SK-N-SH treated with all-trans-retinoic acid at 6 μM for 48 hours (cell line): ENCODE measurements at regions not wholly inside any gene's neighbourhood (a gene's known extent, or its start where the extent isn't known, plus 50 kb on each side); places are given as distances from the start of the nearest gene placed in this dataset.

Experiments
- ATAC-seq: fragments of 200-7000 bp; cut with Tn5 transposase; 3 replicates; pipeline ENCODE4 v1.9.1; 2020; ENCODE audit warnings: mild to moderate bottlenecking, moderate library complexity
- ARNTL ChIP-seq: fragments of 450-650 bp; formaldehyde crosslinking; IDR thresholded peaks from 2 replicates; pipeline ENCODE4 v1.5.0; 2020; ENCODE audit warnings: low read depth, mild to moderate bottlenecking, moderate library complexity, borderline replicate concordance
- BACH2 ChIP-seq: fragments of 250-450 bp; sonication (Bioruptor Pico); IDR thresholded peaks from 2 replicates; pipeline ENCODE4 v1.9.0; 2021; ENCODE audit warnings: mild to moderate bottlenecking, borderline replicate concordance
- CSDC2 ChIP-seq: fragments of 250-450 bp; sonication (Bioruptor Pico); IDR thresholded peaks from 2 replicates; pipeline ENCODE4 v1.5.0; 2020; ENCODE audit warnings: mild to moderate bottlenecking, moderate library complexity
- CSRNP3 ChIP-seq: fragments of 250-450 bp; sonication (Bioruptor Pico); IDR thresholded peaks from 2 replicates; pipeline ENCODE4 v1.5.1; 2021; ENCODE audit warnings: mild to moderate bottlenecking, moderate library complexity
- ESRRG ChIP-seq: fragments of 250-450 bp; sonication (Bioruptor Pico); IDR thresholded peaks from 2 replicates; pipeline ENCODE4 v1.6.1; 2021; ENCODE audit warnings: mild to moderate bottlenecking
- GLIS3 ChIP-seq: fragments of 250-450 bp; sonication (Bioruptor Pico); IDR thresholded peaks from 2 replicates; pipeline ENCODE4 v1.5.0; 2020; ENCODE audit warnings: mild to moderate bottlenecking, moderate library complexity
- ISL1 ChIP-seq: fragments of 250-450 bp; sonication (Bioruptor Pico); IDR thresholded peaks from 2 replicates; pipeline ENCODE4 v2.1.2; 2022; ENCODE audit warnings: mild to moderate bottlenecking, moderate library complexity
- OSR1 ChIP-seq: fragments of 250-450 bp; sonication (Bioruptor Pico); IDR thresholded peaks from 2 replicates; pipeline ENCODE4 v1.8.0; 2022; ENCODE audit warnings: moderate library complexity, mild to moderate bottlenecking, inconsistent platforms
- PPARA ChIP-seq: fragments of 250-450 bp; sonication (Bioruptor Pico); IDR thresholded peaks from 2 replicates; pipeline ENCODE4 v1.5.0; 2020; ENCODE audit warnings: mild to moderate bottlenecking, borderline replicate concordance
- RARB ChIP-seq: fragments of 250-450 bp; sonication (Bioruptor Pico); IDR thresholded peaks from 2 replicates; pipeline ENCODE4 v1.8.0; 2021; ENCODE audit warnings: mild to moderate bottlenecking, moderate library complexity
- SNAI2 ChIP-seq: fragments of 250-450 bp; sonication (Bioruptor Pico); IDR thresholded peaks from 2 replicates; pipeline ENCODE4 v1.5.0; 2020; ENCODE audit warnings: mild to moderate bottlenecking, moderate library complexity
- TCF4 ChIP-seq: fragments of 250-450 bp; sonication (Bioruptor Pico); IDR thresholded peaks from 2 replicates; pipeline ENCODE4 v1.8.0; 2021; ENCODE audit warnings: mild to moderate bottlenecking, moderate library complexity, borderline replicate concordance
- TOX ChIP-seq: fragments of 250-450 bp; sonication (Bioruptor Pico); IDR thresholded peaks from 2 replicates; pipeline ENCODE4 v1.8.0; 2021; ENCODE audit warnings: mild to moderate bottlenecking, moderate library complexity, borderline replicate concordance
- ZC3H10 ChIP-seq: fragments of 250-450 bp; sonication (Bioruptor Pico); IDR thresholded peaks from 2 replicates; pipeline ENCODE4 v1.5.1; 2021; ENCODE audit warnings: mild to moderate bottlenecking, moderate library complexity
- ZFP3 ChIP-seq: fragments of 250-450 bp; sonication (Bioruptor Pico); IDR thresholded peaks from 2 replicates; pipeline ENCODE4 v1.5.0; 2020; ENCODE audit warnings: mild to moderate bottlenecking, moderate library complexity
- ZFP30 ChIP-seq: fragments of 450-650 bp; formaldehyde crosslinking; IDR thresholded peaks from 2 replicates; pipeline ENCODE4 v1.5.0; 2022; ENCODE audit warnings: mild to moderate bottlenecking, moderate library complexity
- ZNF70 ChIP-seq: fragments of 450-650 bp; formaldehyde crosslinking; IDR thresholded peaks from 2 replicates; pipeline ENCODE4 v1.5.0; 2020; ENCODE audit warnings: mild to moderate bottlenecking, moderate library complexity
- ZNF8 ChIP-seq: fragments of 450-650 bp; formaldehyde crosslinking; IDR thresholded peaks from 2 replicates; pipeline ENCODE4 v1.5.0; 2020; ENCODE audit warnings: mild to moderate bottlenecking, moderate library complexity
- TF ChIP-seq, protein P1 (sequence below): fragments of 250-450 bp; sonication (Bioruptor Pico); IDR thresholded peaks from 2 replicates; pipeline ENCODE4 v1.8.0; 2021; ENCODE audit warnings: low read depth, mild to moderate bottlenecking, moderate library complexity, borderline replicate concordance
- TF ChIP-seq, protein P2 (sequence below): fragments of 250-450 bp; sonication (Bioruptor Pico); IDR thresholded peaks from 2 replicates; pipeline ENCODE4 v1.5.0; 2020; ENCODE audit warnings: mild to moderate bottlenecking, moderate library complexity
- TF ChIP-seq, protein P3 (sequence below): fragments of 250-450 bp; sonication (Bioruptor Pico); IDR thresholded peaks from 2 replicates; pipeline ENCODE4 v1.5.1; 2020; ENCODE audit warnings: low read depth, mild to moderate bottlenecking, moderate library complexity
- TF ChIP-seq, protein P4 (sequence below): fragments of 250-450 bp; sonication (Bioruptor Pico); IDR thresholded peaks from 2 replicates; pipeline ENCODE4 v1.8.0; 2020; ENCODE audit warnings: mild to moderate bottlenecking, moderate library complexity, borderline replicate concordance

- no peak for ATAC-seq
- TF ChIP-seq, protein P1, sequence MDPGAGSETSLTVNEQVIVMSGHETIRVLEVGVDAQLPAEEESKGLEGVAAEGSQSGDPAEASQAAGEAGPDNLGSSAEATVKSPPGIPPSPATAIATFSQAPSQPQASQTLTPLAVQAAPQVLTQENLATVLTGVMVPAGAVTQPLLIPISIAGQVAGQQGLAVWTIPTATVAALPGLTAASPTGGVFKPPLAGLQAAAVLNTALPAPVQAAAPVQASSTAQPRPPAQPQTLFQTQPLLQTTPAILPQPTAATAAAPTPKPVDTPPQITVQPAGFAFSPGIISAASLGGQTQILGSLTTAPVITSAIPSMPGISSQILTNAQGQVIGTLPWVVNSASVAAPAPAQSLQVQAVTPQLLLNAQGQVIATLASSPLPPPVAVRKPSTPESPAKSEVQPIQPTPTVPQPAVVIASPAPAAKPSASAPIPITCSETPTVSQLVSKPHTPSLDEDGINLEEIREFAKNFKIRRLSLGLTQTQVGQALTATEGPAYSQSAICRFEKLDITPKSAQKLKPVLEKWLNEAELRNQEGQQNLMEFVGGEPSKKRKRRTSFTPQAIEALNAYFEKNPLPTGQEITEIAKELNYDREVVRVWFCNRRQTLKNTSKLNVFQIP (CRISPR knock-in tag), result no peak
- TF ChIP-seq SNAI2 (no peak), CSRNP3 (CRISPR knock-in tag) (no peak), ZFP3 (CRISPR knock-in tag) (no peak), ZNF8 (no peak), ARNTL (CRISPR knock-in tag) (no peak), ZFP30 (CRISPR knock-in tag) (no peak), RARB (CRISPR knock-in tag) (no peak), ZC3H10 (CRISPR knock-in tag) (no peak), BACH2 (CRISPR knock-in tag) (no peak), OSR1 (CRISPR knock-in tag) (no peak), GLIS3 (CRISPR knock-in tag) (no peak), PPARA (CRISPR knock-in tag) (no peak), CSDC2 (no peak), ISL1 (CRISPR knock-in tag) (no peak), TOX (CRISPR knock-in tag) (no peak), ZNF70 (CRISPR knock-in tag) (no peak)
- TF ChIP-seq, protein P2, sequence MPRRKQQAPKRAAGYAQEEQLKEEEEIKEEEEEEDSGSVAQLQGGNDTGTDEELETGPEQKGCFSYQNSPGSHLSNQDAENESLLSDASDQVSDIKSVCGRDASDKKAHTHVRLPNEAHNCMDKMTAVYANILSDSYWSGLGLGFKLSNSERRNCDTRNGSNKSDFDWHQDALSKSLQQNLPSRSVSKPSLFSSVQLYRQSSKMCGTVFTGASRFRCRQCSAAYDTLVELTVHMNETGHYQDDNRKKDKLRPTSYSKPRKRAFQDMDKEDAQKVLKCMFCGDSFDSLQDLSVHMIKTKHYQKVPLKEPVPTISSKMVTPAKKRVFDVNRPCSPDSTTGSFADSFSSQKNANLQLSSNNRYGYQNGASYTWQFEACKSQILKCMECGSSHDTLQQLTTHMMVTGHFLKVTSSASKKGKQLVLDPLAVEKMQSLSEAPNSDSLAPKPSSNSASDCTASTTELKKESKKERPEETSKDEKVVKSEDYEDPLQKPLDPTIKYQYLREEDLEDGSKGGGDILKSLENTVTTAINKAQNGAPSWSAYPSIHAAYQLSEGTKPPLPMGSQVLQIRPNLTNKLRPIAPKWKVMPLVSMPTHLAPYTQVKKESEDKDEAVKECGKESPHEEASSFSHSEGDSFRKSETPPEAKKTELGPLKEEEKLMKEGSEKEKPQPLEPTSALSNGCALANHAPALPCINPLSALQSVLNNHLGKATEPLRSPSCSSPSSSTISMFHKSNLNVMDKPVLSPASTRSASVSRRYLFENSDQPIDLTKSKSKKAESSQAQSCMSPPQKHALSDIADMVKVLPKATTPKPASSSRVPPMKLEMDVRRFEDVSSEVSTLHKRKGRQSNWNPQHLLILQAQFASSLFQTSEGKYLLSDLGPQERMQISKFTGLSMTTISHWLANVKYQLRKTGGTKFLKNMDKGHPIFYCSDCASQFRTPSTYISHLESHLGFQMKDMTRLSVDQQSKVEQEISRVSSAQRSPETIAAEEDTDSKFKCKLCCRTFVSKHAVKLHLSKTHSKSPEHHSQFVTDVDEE, result no peak
Measured at GRCh38 chr2:105654474-105655004, 90.2 kb upstream of the NCK2 start.

- TF ChIP-seq TCF4 (CRISPR knock-in tag) (peak; percentile 89), ESRRG (CRISPR knock-in tag) (no peak), ISL1 (CRISPR knock-in tag) (no peak), ZNF8 (peak; percentile 31; the same call in 1 of the 2 replicates)
- TF ChIP-seq, protein P2, result peak; percentile 30; the same call in 1 of the 2 replicates
- ATAC-seq, result no peak
Measured at GRCh38 chr2:105653302-105653701, 91.4 kb upstream of the NCK2 start.

GRCh38 chr2:105652014-105652796, 92.5 kb upstream of the NCK2 start:
- TF ChIP-seq ZC3H10 (CRISPR knock-in tag) (no peak), CSRNP3 (CRISPR knock-in tag) (no peak), CSDC2 (no peak), OSR1 (CRISPR knock-in tag) (no peak), ZFP30 (CRISPR knock-in tag) (no peak), ZFP3 (CRISPR knock-in tag) (no peak)
- TF ChIP-seq, protein P3, sequence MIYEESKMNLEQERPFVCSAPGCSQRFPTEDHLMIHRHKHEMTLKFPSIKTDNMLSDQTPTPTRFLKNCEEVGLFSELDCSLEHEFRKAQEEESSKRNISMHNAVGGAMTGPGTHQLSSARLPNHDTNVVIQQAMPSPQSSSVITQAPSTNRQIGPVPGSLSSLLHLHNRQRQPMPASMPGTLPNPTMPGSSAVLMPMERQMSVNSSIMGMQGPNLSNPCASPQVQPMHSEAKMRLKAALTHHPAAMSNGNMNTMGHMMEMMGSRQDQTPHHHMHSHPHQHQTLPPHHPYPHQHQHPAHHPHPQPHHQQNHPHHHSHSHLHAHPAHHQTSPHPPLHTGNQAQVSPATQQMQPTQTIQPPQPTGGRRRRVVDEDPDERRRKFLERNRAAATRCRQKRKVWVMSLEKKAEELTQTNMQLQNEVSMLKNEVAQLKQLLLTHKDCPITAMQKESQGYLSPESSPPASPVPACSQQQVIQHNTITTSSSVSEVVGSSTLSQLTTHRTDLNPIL (CRISPR knock-in tag), result no peak
- TF ChIP-seq, protein P4, sequence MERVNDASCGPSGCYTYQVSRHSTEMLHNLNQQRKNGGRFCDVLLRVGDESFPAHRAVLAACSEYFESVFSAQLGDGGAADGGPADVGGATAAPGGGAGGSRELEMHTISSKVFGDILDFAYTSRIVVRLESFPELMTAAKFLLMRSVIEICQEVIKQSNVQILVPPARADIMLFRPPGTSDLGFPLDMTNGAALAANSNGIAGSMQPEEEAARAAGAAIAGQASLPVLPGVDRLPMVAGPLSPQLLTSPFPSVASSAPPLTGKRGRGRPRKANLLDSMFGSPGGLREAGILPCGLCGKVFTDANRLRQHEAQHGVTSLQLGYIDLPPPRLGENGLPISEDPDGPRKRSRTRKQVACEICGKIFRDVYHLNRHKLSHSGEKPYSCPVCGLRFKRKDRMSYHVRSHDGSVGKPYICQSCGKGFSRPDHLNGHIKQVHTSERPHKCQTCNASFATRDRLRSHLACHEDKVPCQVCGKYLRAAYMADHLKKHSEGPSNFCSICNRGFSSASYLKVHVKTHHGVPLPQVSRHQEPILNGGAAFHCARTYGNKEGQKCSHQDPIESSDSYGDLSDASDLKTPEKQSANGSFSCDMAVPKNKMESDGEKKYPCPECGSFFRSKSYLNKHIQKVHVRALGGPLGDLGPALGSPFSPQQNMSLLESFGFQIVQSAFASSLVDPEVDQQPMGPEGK (CRISPR knock-in tag), result no peak
- TF ChIP-seq, all 23 proteins: peak for 0
- ATAC-seq, result no peak
